ENCODE measurements at regions not wholly inside any gene's neighbourhood (a gene's known extent, or its start where the extent isn't known, plus 50 kb on each side); places are given as distances from the start of the nearest gene placed in this dataset.
A peak's percentile ranks its signal among the peaks of the same experiment; 100 is the strongest.

GRCh38 chr12:98370976-98371375 lies 144.4 kb upstream of the TMPO start:
- peak overlapping the region in 1 of 3 experiments; percentile 24; a peak in 1 of 7 replicates for H3K27ac Mint-ChIP-seq
- H2BK12ac ChIP-seq (ENCODE audit: insufficient read length, low read depth, low read length), result no peak overlapping the region
- H2BK20ac ChIP-seq (ENCODE audit: low read depth, low read length, poor library complexity, severe bottlenecking), result no peak overlapping the region
- H3K79me1 ChIP-seq (ENCODE audit: insufficient read depth, low read depth, low read length, poor library complexity, severe bottlenecking), result no peaks in the 10 kb centered on the region
- no peak overlapping the region for H3K4me2 ChIP-seq (ENCODE audit: insufficient read depth, insufficient read length, low read length)
- no peaks in the 10 kb centered on the region for H3K79me2 ChIP-seq (ENCODE audit: insufficient read depth, low read length)
- H4K20me1 ChIP-seq (ENCODE audit: control insufficient read depth, insufficient read depth, insufficient read length), result no peaks in the 10 kb centered on the region
- H4K5ac ChIP-seq (ENCODE audit: insufficient read length, low read depth, low read length), result no peak overlapping the region
- no peak overlapping the region for H3K14ac ChIP-seq (ENCODE audit: insufficient read depth, low read length)
- H3K56ac ChIP-seq (ENCODE audit: insufficient read length, low read depth, low read length), result no peak overlapping the region
- DNase-seq, result no peak
- no peak overlapping the region for H2BK120ac ChIP-seq (ENCODE audit: low read depth, low read length, poor library complexity, severe bottlenecking)
- WGBS (ENCODE audit: extremely low coverage, insufficient read length, low lambda C conversion rate), result no CpG with 5 or more reads among the region's 1 CpG
- H3K18ac ChIP-seq (ENCODE audit: insufficient read length, low read depth, low read length), result no peak overlapping the region
- no peak overlapping the region for H2BK5ac ChIP-seq (ENCODE audit: insufficient read length, low read length)
- no peak for TF ChIP-seq CTCF (conservative IDR thresholded peaks at IDR 0.05)
- H2AK5ac ChIP-seq (ENCODE audit: insufficient read length, low read length), result no peak overlapping the region
- H3K27ac ChIP-seq (ENCODE audit: insufficient read length, low read depth, low read length), result no peak overlapping the region
- H3K36me3 Mint-ChIP-seq (ENCODE audit: insufficient read depth in 1 of 3, low read depth in 3 of 3), result no peaks in the 10 kb centered on the region
- H3K27me3 ChIP-seq (ENCODE audit: insufficient read depth, low read length), result no peaks in the 10 kb centered on the region
- no peak overlapping the region for H3K23ac ChIP-seq (ENCODE audit: insufficient read length, low read depth, low read length)
- H3K4me3 Mint-ChIP-seq, result no peak overlapping the region
- H3K27me3 Mint-ChIP-seq (ENCODE audit: low read depth), result no peaks in the 10 kb centered on the region; the same call in 1 of the 2 replicates
- H3K4me1 ChIP-seq (ENCODE audit: insufficient read depth, low read length), result peaks cover 3% of the 10 kb centered on the region; the same call in 1 of the 2 replicates
- H3K23me2 ChIP-seq (ENCODE audit: insufficient read length, low read depth, low read length, poor library complexity, severe bottlenecking), result no peaks in the 10 kb centered on the region
- H3K4ac ChIP-seq (ENCODE audit: low read depth, low read length), result no peak overlapping the region
- H2AFZ ChIP-seq (ENCODE audit: low read length), result no peak overlapping the region
- no peak overlapping the region for H3K9ac ChIP-seq (ENCODE audit: extremely low read depth, insufficient read length, low read length)
- no peak overlapping the region for H4K91ac ChIP-seq (ENCODE audit: insufficient read length, low read depth, low read length)
- no peak overlapping the region for H3T11ph ChIP-seq (ENCODE audit: low read length)
- peaks cover 10 to 12% of the 10 kb centered on the region in 2 experiments for H3K4me1 Mint-ChIP-seq
- H3K9me3 Mint-ChIP-seq, result no peaks in the 10 kb centered on the region
- H2BK15ac ChIP-seq (ENCODE audit: low read depth, low read length), result no peak overlapping the region
- no peaks in the 10 kb centered on the region for H3K9me3 ChIP-seq (ENCODE audit: control insufficient read depth, low read depth, low read length)
- no peak overlapping the region for H4K8ac ChIP-seq (replicated peaks; ENCODE audit: insufficient read length, low read depth, low read length)

Measured in H9 (cell line).